Left ventricle myocardium inferior (tissue), 1 donor: ENCODE measurements at regions not wholly inside any gene's neighbourhood (a gene's known extent, or its start where the extent isn't known, plus 50 kb on each side); places are given as distances from the start of the nearest gene placed in this dataset.

ENCODE experiments used
- DNase-seq: peaks from one replicate; pipeline ENCODE4 v3.0.0-alpha.2; 2020
- H3K27ac ChIP-seq: fragments of 200-600 bp; replicated peaks from 2 replicates; pipeline ENCODE4 v1.8.0; 2021
- H3K27me3 ChIP-seq: fragments of 200-600 bp; 2 replicates; pipeline ENCODE4 v1.8.0; 2021; ENCODE audit warnings: low read depth
- H3K36me3 ChIP-seq: fragments of 200-600 bp; 2 replicates; pipeline ENCODE4 v1.8.0; 2021
- H3K4me1 ChIP-seq: fragments of 200-600 bp; 2 replicates; pipeline ENCODE4 v1.8.0; 2021
- H3K4me3 ChIP-seq: fragments of 200-600 bp; 2 replicates; pipeline ENCODE4 v1.8.0; 2021; ENCODE audit warnings: mild to moderate bottlenecking, moderate library complexity
- H3K9me3 ChIP-seq: fragments of 200-600 bp; replicated peaks from 2 replicates; pipeline ENCODE4 v1.8.0; 2021
- CTCF ChIP-seq: fragments of 200-600 bp; IDR thresholded peaks from 2 replicates; pipeline ENCODE4 v1.8.0; 2021; ENCODE audit warnings: antibody characterized with exemption, mild to moderate bottlenecking, borderline replicate concordance
- intact Hi-C: fragments of 100-400 bp; cut with micrococcal nuclease; formaldehyde crosslinking; loops from one replicate; pipeline ENCODE4 v1.11.0; 2022
- donor health status: DM: no; HTN: yes; CAD: no; lungs with severe emphysema.

GRCh38 chr1:232267092-232267836 is 362.7 kb downstream of the SIPA1L2 start:
- no peak overlapping the region for H3K27ac ChIP-seq
- H3K27me3 ChIP-seq = no peaks in the 10 kb centered on the region
- no peaks in the 10 kb centered on the region for H3K36me3 ChIP-seq
- no peak for TF ChIP-seq CTCF
- no peak overlapping the region for H3K4me3 ChIP-seq
- no peaks in the 10 kb centered on the region for H3K4me1 ChIP-seq
- no peak for DNase-seq
- H3K9me3 ChIP-seq = no peaks in the 10 kb centered on the region
- intact Hi-C loops = no loop called here

- H3K4me3 ChIP-seq = no peak overlapping the region
- no peak for TF ChIP-seq CTCF
- no peaks in the 10 kb centered on the region for H3K4me1 ChIP-seq
- intact Hi-C loops = no loop called here
- no peak for DNase-seq
- no peaks in the 10 kb centered on the region for H3K27me3 ChIP-seq
- H3K9me3 ChIP-seq = no peaks in the 10 kb centered on the region
- no peaks in the 10 kb centered on the region for H3K36me3 ChIP-seq
- H3K27ac ChIP-seq = no peak overlapping the region
Observed at GRCh38 chr1:232263452-232263851, 366.5 kb downstream of the SIPA1L2 start.

GRCh38 chr1:232262991-232263390 is 366.9 kb downstream of the SIPA1L2 start:
- H3K27ac ChIP-seq = no peak overlapping the region
- no peaks in the 10 kb centered on the region for H3K27me3 ChIP-seq
- no peak overlapping the region for H3K4me3 ChIP-seq
- TF ChIP-seq CTCF = no peak
- intact Hi-C loops = no loop called here
- no peaks in the 10 kb centered on the region for H3K36me3 ChIP-seq
- no peaks in the 10 kb centered on the region for H3K4me1 ChIP-seq
- DNase-seq = no peak
- no peaks in the 10 kb centered on the region for H3K9me3 ChIP-seq

GRCh38 chr1:232260861-232261260 is 369.1 kb downstream of the SIPA1L2 start:
- H3K27ac ChIP-seq = no peak overlapping the region
- no peak overlapping the region for H3K4me3 ChIP-seq
- no peaks in the 10 kb centered on the region for H3K9me3 ChIP-seq
- H3K36me3 ChIP-seq = no peaks in the 10 kb centered on the region
- H3K4me1 ChIP-seq = no peaks in the 10 kb centered on the region
- no peaks in the 10 kb centered on the region for H3K27me3 ChIP-seq
- no peak for TF ChIP-seq CTCF
- intact Hi-C loops = no loop called here
- DNase-seq = no peak

- Histone ChIP-seq H3K27me3 (no peaks in the 10 kb centered on the region), H3K4me3 (no peak overlapping the region), H3K9me3 (no peaks in the 10 kb centered on the region), H3K27ac (no peak overlapping the region), H3K4me1 (no peaks in the 10 kb centered on the region), H3K36me3 (no peaks in the 10 kb centered on the region)
- intact Hi-C loops = no loop called here
- TF ChIP-seq CTCF = no peak
- no peak for DNase-seq
Observed at GRCh38 chr1:232260045-232260444, 369.9 kb downstream of the SIPA1L2 start.
